H9 (cell line): ENCODE measurements at regions not wholly inside any gene's neighbourhood (a gene's known extent, or its start where the extent isn't known, plus 50 kb on each side); places are given as distances from the start of the nearest gene placed in this dataset.

Experiments
- DNase-seq: peaks from one replicate; pipeline ENCODE4 v3.0.0-alpha.2; 2017
- H2AFZ ChIP-seq: one replicate; pipeline ENCODE4 v1.6.1; 2013; ENCODE audit warnings: mild to moderate bottlenecking, low read length, control low read depth, moderate library complexity
- H2AK5ac ChIP-seq: 2 replicates; pipeline ENCODE4 v1.6.1; 2013; ENCODE audit warnings: low read length, control low read depth, mixed read lengths; ENCODE audit not compliant: insufficient read length
- H2BK120ac ChIP-seq: one replicate; pipeline ENCODE4 v1.6.1; 2013; ENCODE audit warnings: low read depth, mild to moderate bottlenecking, low read length, control low read depth, inconsistent platforms; ENCODE audit not compliant: poor library complexity, severe bottlenecking
- H2BK12ac ChIP-seq: 2 replicates; pipeline ENCODE4 v1.6.1; 2013; ENCODE audit warnings: low read length, control low read depth, mixed read lengths, low read depth; ENCODE audit not compliant: insufficient read length
- H2BK15ac ChIP-seq: 2 replicates; pipeline ENCODE4 v1.6.1; 2013; ENCODE audit warnings: low read depth, low read length, control low read depth
- H2BK20ac ChIP-seq: one replicate; pipeline ENCODE4 v1.6.1; 2013; ENCODE audit warnings: low read depth, mild to moderate bottlenecking, low read length, control low read depth, inconsistent platforms; ENCODE audit not compliant: poor library complexity, severe bottlenecking
- H2BK5ac ChIP-seq: 2 replicates; pipeline ENCODE4 v1.6.1; 2013; ENCODE audit warnings: low read length, control low read depth, mixed read lengths; ENCODE audit not compliant: insufficient read length
- H3K14ac ChIP-seq: 2 replicates; pipeline ENCODE4 v1.6.1; 2013; ENCODE audit warnings: low read length, control low read depth; ENCODE audit not compliant: insufficient read depth
- H3K18ac ChIP-seq: 2 replicates; pipeline ENCODE4 v1.6.1; 2013; ENCODE audit warnings: low read depth, mild to moderate bottlenecking, mixed read lengths, low read length, control low read depth; ENCODE audit not compliant: insufficient read length
- H3K23ac ChIP-seq: 2 replicates; pipeline ENCODE4 v1.6.1; 2013; ENCODE audit warnings: low read length, control low read depth, mixed read lengths, low read depth; ENCODE audit not compliant: insufficient read length
- H3K23me2 ChIP-seq: 2 replicates; pipeline ENCODE4 v1.6.1; 2013; ENCODE audit warnings: low read depth, mild to moderate bottlenecking, mixed read lengths, low read length, control low read depth; ENCODE audit not compliant: insufficient read length, poor library complexity, severe bottlenecking
- H3K27ac ChIP-seq: 2 replicates; pipeline ENCODE4 v1.5.1; 2013; ENCODE audit warnings: low read length, control low read depth, mixed read lengths, low read depth; ENCODE audit not compliant: insufficient read length
- H3K27me3 ChIP-seq: 2 replicates; pipeline ENCODE4 v1.6.1; 2013; ENCODE audit warnings: low read length, control low read depth, inconsistent platforms; ENCODE audit not compliant: insufficient read depth
- H3K4ac ChIP-seq: 2 replicates; pipeline ENCODE4 v1.6.1; 2013; ENCODE audit warnings: low read depth, mild to moderate bottlenecking, control low read depth, inconsistent platforms, low read length, moderate library complexity
- H3K4me1 ChIP-seq: 2 replicates; pipeline ENCODE4 v1.6.1; 2013; ENCODE audit warnings: low read length, control low read depth, inconsistent platforms; ENCODE audit not compliant: insufficient read depth
- H3K4me2 ChIP-seq: 2 replicates; pipeline ENCODE4 v1.6.1; 2013; ENCODE audit warnings: low read length, control low read depth, mixed read lengths; ENCODE audit not compliant: insufficient read length, insufficient read depth
- H3K56ac ChIP-seq: 2 replicates; pipeline ENCODE4 v1.6.1; 2013; ENCODE audit warnings: low read depth, mild to moderate bottlenecking, mixed read lengths, low read length, control low read depth; ENCODE audit not compliant: insufficient read length
- H3K79me1 ChIP-seq: 2 replicates; pipeline ENCODE4 v1.6.1; 2013; ENCODE audit warnings: low read depth, mild to moderate bottlenecking, moderate library complexity, low read length, control low read depth, inconsistent platforms; ENCODE audit not compliant: insufficient read depth, poor library complexity, severe bottlenecking
- H3K79me2 ChIP-seq: 2 replicates; pipeline ENCODE4 v1.6.1; 2013; ENCODE audit warnings: low read length, control low read depth, inconsistent platforms; ENCODE audit not compliant: insufficient read depth
- H3K9ac ChIP-seq: 2 replicates; pipeline ENCODE4 v1.6.1; 2013; ENCODE audit warnings: low read length, control low read depth, mixed read lengths; ENCODE audit not compliant: insufficient read length; ENCODE audit errors: extremely low read depth
- H3K9me3 ChIP-seq: one replicate; pipeline ENCODE4 v1.6.1; 2013; ENCODE audit warnings: low read depth, low read length, inconsistent platforms; ENCODE audit not compliant: control insufficient read depth
- H3T11ph ChIP-seq: one replicate; pipeline ENCODE4 v1.6.1; 2013; ENCODE audit warnings: mild to moderate bottlenecking, low read length, control low read depth, inconsistent platforms
- H4K20me1 ChIP-seq: one replicate; pipeline ENCODE4 v1.6.1; 2013; ENCODE audit not compliant: control insufficient read depth, insufficient read length, insufficient read depth
- H4K5ac ChIP-seq: 2 replicates; pipeline ENCODE4 v1.6.1; 2013; ENCODE audit warnings: low read depth, mild to moderate bottlenecking, mixed read lengths, low read length, control low read depth; ENCODE audit not compliant: insufficient read length
- H4K8ac ChIP-seq: replicated peaks from 2 replicates; pipeline ENCODE4 v1.6.1; 2013; ENCODE audit warnings: low read length, control low read depth, mixed read lengths, low read depth; ENCODE audit not compliant: insufficient read length
- H4K91ac ChIP-seq: 2 replicates; pipeline ENCODE4 v1.6.1; 2013; ENCODE audit warnings: low read depth, mild to moderate bottlenecking, moderate library complexity, mixed read lengths, low read length, control low read depth; ENCODE audit not compliant: insufficient read length
- H3K27ac Mint-ChIP-seq, 3 experiments: 2 replicates in 2 of 3; 3 replicates in 1 of 3; pipeline ENCODE4 v1.8.0; 2020 to 2021; ENCODE audit warnings: mixed read lengths in 3 of 3, mild to moderate bottlenecking in 1 of 3, moderate library complexity in 1 of 3
- H3K27me3 Mint-ChIP-seq: 2 replicates; pipeline ENCODE4 v1.8.0; 2021; ENCODE audit warnings: low read depth, mild to moderate bottlenecking, moderate library complexity, mixed read lengths
- H3K36me3 Mint-ChIP-seq, 3 experiments: 2 replicates in 2 of 3; 3 replicates in 1 of 3; pipeline ENCODE4 v1.8.0; 2020 to 2021; ENCODE audit warnings: low read depth in 3 of 3, mixed read lengths in 3 of 3; ENCODE audit not compliant: insufficient read depth in 1 of 3
- H3K4me1 Mint-ChIP-seq, 2 experiments: 2 replicates each; pipeline ENCODE4 v1.8.0; 2020; ENCODE audit warnings: mixed read lengths in 2 of 2
- H3K4me3 Mint-ChIP-seq, 2 experiments: 2 replicates in 1 of 2; 3 replicates in 1 of 2; pipeline ENCODE4 v1.8.0; 2020 to 2021; ENCODE audit warnings: mild to moderate bottlenecking in 2 of 2, mixed read lengths in 2 of 2, moderate library complexity in 1 of 2
- H3K9me3 Mint-ChIP-seq, 2 experiments: 2 replicates in 1 of 2; 3 replicates in 1 of 2; pipeline ENCODE4 v1.8.0; 2020; ENCODE audit warnings: mild to moderate bottlenecking in 2 of 2, mixed read lengths in 2 of 2, moderate library complexity in 1 of 2
- WGBS: extraction: QIAGEN DNeasy Blood & Tissue Kit; methylation state at CpG from one replicate; pipeline ENCODE4 v1.1.7; 2013; ENCODE audit warnings: missing lambda C conversion rate, low lambda C conversion rate, mixed read lengths; ENCODE audit not compliant: insufficient read length; ENCODE audit errors: extremely low coverage; 5-methylcytosine and 5-hydroxymethylcytosine counted together
- TF ChIP-seq, protein P1 (sequence below): fragments of 200-600 bp; sonication (generic); conservative IDR thresholded peaks from 3 replicates; pipeline ENCODE4 v1.8.0; 2021; ENCODE audit warnings: antibody characterized with exemption, mild to moderate bottlenecking

DNA sequence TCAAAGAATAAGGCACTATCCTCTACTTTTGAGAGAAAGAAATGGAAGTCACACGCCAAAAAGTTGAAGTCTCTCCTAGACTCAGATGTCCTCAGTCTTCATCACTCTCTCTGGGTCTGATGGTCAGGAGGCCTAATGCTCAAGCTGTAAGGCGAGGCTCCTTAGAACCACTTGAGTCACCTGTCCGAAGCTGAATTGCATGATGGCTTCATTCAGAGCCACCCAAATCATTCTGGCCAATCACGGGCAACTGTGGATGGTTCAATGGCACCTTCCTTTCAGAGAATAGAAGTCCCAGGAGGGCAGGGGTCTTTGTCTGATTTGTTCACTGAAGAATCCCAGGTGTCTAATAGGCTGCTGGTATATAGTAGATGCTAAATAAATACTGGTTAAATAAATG is 63.9 kb upstream of the SMOX start:
- peak overlapping the region in 1 of 3 experiments; percentile 93; a peak in 2 of 7 replicates for H3K27ac Mint-ChIP-seq
- H3K4ac ChIP-seq = no peak overlapping the region

More for the DNA sequence above, 63.9 kb upstream of the SMOX start:
- Mint-ChIP-seq H3K4me1 (peaks cover 24 to 27% of the 10 kb centered on the region in 2 experiments), H3K4me3 (no peak overlapping the region), H3K36me3 (peaks cover 0 to 5% (median 0%) of the 10 kb centered on the region in 3 experiments; a peak in 2 of 7 replicates), H3K9me3 (peaks cover 0 to 5% of the 10 kb centered on the region in 2 experiments; a peak in 2 of 5 replicates), H3K27me3 (peaks cover 29% of the 10 kb centered on the region)
- peaks cover 4% of the 10 kb centered on the region; the same call in 1 of the 2 replicates for H3K27me3 ChIP-seq
- H3K27ac ChIP-seq = no peak overlapping the region
- H3K18ac ChIP-seq = no peak overlapping the region
- TF ChIP-seq, protein P1, sequence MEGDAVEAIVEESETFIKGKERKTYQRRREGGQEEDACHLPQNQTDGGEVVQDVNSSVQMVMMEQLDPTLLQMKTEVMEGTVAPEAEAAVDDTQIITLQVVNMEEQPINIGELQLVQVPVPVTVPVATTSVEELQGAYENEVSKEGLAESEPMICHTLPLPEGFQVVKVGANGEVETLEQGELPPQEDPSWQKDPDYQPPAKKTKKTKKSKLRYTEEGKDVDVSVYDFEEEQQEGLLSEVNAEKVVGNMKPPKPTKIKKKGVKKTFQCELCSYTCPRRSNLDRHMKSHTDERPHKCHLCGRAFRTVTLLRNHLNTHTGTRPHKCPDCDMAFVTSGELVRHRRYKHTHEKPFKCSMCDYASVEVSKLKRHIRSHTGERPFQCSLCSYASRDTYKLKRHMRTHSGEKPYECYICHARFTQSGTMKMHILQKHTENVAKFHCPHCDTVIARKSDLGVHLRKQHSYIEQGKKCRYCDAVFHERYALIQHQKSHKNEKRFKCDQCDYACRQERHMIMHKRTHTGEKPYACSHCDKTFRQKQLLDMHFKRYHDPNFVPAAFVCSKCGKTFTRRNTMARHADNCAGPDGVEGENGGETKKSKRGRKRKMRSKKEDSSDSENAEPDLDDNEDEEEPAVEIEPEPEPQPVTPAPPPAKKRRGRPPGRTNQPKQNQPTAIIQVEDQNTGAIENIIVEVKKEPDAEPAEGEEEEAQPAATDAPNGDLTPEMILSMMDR = no peak
- no peak overlapping the region for H4K91ac ChIP-seq
- no peak overlapping the region for H4K5ac ChIP-seq
- no peaks in the 10 kb centered on the region for H3K4me1 ChIP-seq
- no peaks in the 10 kb centered on the region for H3K79me1 ChIP-seq
- no peak overlapping the region for H3T11ph ChIP-seq
- no peak overlapping the region for H2BK15ac ChIP-seq
- H3K23ac ChIP-seq = no peak overlapping the region
- H2AFZ ChIP-seq = no peak overlapping the region
- H2BK12ac ChIP-seq = no peak overlapping the region
- no peaks in the 10 kb centered on the region for H3K23me2 ChIP-seq
- WGBS = no CpG with 5 or more reads among the region's 4 CpGs
- no peak for DNase-seq
- no peaks in the 10 kb centered on the region for H4K20me1 ChIP-seq
- H4K8ac ChIP-seq = no peak overlapping the region
- H2BK20ac ChIP-seq = no peak overlapping the region
- H2AK5ac ChIP-seq = no peak overlapping the region
- no peak overlapping the region for H3K56ac ChIP-seq
- H2BK5ac ChIP-seq = no peak overlapping the region
- H3K9me3 ChIP-seq = no peaks in the 10 kb centered on the region
- H3K14ac ChIP-seq = no peak overlapping the region
- no peak overlapping the region for H2BK120ac ChIP-seq
- H3K4me2 ChIP-seq = no peak overlapping the region
- no peak overlapping the region for H3K9ac ChIP-seq
- no peaks in the 10 kb centered on the region for H3K79me2 ChIP-seq
